ENCODE measurements at regions not wholly inside any gene's neighbourhood (a gene's known extent, or its start where the extent isn't known, plus 50 kb on each side); places are given as distances from the start of the nearest gene placed in this dataset.
"Not testable (repeated sequence)": the region's sequence is repeated elsewhere in the genome, so short reads cannot be mapped to it uniquely, and the experiment has no call there.

DNA sequence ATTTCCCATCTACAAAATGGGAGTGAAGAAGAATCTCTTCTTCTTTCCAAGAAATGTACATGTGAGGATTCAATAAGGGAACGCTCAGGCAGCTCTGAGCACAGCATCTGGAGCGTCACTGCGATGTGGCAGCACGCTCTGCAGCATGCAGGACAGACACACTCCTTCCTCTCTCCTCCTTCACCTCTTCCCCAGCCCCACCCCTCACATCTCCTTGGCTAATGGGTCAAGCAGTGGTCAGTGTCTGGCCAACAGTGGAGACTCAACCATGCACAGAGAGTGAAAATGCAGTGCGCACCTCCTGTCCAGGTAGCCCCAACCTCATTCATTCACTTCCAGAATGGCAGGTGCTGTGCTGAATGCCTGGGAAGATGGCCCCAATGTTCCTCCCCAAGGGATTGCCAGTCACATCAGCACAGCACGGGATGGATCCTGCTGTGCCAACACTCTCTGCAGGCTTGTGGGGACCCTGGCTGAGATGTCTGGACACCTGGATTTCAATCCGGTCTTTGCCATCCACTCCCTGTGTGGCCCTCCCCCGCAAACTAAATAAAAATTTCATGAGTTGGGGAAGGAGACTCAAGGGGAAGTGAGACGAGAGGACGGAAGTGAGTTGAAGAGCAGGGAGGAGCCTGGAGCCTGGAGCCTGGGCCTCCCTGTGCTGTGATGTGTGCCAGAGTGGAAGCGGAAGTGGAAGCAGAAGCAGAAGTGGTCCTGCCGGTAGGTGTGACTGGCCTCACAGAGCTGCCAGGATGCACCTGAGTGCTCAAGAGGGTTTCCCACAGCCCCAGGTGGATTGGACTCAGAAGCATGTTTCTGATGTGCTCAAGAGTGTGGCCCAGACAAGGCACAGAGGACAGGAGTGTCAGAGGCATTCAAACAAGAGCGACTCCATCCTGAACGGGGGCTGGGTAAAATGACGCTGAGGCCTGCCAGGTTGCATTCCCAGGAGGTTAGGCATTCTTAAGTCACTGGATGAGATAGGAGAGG, 163.9 kb downstream of the SMAD6 start:
- H3K4me3 ChIP-seq (ENCODE audit: low read depth, low read length): no peak overlapping the region
- TF ChIP-seq, protein P1, sequence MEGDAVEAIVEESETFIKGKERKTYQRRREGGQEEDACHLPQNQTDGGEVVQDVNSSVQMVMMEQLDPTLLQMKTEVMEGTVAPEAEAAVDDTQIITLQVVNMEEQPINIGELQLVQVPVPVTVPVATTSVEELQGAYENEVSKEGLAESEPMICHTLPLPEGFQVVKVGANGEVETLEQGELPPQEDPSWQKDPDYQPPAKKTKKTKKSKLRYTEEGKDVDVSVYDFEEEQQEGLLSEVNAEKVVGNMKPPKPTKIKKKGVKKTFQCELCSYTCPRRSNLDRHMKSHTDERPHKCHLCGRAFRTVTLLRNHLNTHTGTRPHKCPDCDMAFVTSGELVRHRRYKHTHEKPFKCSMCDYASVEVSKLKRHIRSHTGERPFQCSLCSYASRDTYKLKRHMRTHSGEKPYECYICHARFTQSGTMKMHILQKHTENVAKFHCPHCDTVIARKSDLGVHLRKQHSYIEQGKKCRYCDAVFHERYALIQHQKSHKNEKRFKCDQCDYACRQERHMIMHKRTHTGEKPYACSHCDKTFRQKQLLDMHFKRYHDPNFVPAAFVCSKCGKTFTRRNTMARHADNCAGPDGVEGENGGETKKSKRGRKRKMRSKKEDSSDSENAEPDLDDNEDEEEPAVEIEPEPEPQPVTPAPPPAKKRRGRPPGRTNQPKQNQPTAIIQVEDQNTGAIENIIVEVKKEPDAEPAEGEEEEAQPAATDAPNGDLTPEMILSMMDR (IDR thresholded peaks at IDR 0.05; ENCODE audit: borderline replicate concordance, insufficient read depth, low read depth, low read length): no peak

DNA sequence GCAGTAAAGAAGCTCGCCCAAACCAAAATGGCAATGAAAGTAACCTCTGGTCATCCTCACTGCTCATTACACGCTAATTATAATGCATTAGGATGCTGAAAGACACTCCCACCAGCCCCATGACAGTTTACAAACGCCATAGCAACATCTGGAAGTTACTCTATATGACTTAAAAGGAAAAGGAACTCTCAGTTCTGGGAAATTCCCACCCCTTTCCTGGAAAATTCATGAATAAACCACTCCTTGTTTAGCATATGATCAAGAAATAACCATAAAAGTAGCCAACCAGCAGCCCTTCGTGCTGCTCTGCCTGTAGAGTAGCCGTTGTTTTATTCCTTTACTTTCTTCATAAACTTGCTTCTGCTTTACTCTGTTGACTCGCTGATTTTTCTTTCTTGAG, 164.6 kb downstream of the SMAD6 start:
- TF ChIP-seq, protein P1 (IDR thresholded peaks at IDR 0.05; ENCODE audit: borderline replicate concordance, insufficient read depth, low read depth, low read length): no peak
- H3K4me3 ChIP-seq (ENCODE audit: low read depth, low read length): no peak overlapping the region

DNA sequence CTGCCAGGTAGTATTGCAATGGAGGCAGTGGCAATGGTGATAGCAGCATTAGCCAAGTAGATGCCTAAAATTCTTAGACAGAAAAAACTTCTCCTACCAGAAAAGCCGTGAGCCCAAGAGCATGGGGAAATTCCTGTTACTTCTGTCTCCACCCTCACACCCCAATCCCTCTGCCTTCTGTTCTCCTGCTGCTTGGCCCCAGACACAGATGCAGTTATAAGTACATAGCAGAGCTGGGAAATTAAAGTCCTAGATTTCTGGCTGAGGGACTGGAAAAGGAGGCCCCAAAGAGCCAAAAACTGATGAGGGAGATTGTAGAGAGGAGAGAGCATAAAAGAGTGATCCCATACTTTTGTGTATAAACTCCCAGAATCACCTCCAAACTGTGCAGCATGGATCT, 166.9 kb downstream of the SMAD6 start:
- no peak overlapping the region for H3K4me3 ChIP-seq (ENCODE audit: low read depth, low read length)
- TF ChIP-seq, protein P1 (IDR thresholded peaks at IDR 0.05; ENCODE audit: borderline replicate concordance, insufficient read depth, low read depth, low read length): no peak

DNA sequence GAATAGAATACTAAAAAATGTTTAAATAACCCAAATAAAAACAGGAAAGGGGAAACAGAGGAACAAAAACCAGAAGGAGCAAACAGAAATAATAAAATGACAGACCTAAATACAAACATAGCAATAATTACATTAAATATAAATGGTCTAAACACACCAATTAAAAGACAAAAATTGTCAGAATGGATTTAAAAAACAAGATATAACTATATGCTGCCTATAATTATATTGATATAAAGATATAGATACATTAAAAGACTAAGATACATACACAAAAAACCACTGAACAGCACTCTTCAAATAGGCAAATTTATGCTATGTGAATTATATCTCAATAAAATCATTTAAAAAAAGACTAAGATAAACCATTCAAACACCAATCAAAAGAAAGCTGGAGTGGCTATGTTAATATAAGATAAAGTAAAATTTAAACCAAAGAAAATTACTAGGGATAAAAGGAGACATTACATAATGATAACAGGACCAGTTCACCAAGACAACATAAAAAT, 168.9 kb downstream of the SMAD6 start:
- H3K4me3 ChIP-seq (ENCODE audit: low read depth, low read length): no peak overlapping the region
- TF ChIP-seq, protein P1 (IDR thresholded peaks at IDR 0.05; ENCODE audit: borderline replicate concordance, insufficient read depth, low read depth, low read length): no peak

DNA sequence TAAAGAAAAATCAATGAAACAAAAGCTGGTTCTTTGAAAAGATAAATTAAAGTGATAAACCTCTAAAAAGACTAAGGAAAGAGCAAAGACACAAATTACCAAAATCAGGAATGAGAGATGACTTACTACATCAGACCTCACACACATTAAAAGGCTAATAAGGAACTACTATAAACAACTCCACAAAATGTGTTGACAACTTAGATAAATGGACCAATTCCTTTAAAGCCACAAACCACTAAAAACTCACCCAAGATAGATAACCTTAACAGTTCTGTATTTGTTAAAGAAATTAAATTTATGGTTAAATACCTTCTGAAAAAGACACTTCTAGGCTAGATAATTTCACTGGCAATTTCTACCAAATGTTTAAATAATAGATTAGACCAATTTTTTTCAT, 170.4 kb downstream of the SMAD6 start:
- no peak overlapping the region for H3K4me3 ChIP-seq (ENCODE audit: low read depth, low read length)
- TF ChIP-seq, protein P1 (IDR thresholded peaks at IDR 0.05; ENCODE audit: borderline replicate concordance, insufficient read depth, low read depth, low read length): no peak

DNA sequence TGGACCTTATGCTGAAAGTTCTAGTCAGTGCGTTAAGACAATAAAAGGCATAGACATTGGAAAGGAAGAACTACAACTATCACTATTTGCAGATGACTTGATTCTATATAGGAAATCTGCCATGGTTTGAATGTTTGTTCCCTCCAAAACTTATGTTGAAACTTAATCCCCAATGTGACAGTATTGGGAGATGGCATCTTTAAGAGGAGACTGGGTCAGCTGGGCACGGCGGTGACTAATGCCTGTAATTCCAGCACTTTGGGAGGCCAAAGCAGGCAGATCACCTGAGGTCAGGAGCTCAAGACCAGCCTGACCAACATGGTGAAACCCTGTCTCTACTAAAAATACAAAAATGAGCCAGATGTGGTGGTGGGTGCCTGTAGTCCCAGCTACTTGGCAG, 171.3 kb downstream of the SMAD6 start:
- not testable (repeated sequence) for H3K4me3 ChIP-seq (ENCODE audit: low read depth, low read length)

DNA sequence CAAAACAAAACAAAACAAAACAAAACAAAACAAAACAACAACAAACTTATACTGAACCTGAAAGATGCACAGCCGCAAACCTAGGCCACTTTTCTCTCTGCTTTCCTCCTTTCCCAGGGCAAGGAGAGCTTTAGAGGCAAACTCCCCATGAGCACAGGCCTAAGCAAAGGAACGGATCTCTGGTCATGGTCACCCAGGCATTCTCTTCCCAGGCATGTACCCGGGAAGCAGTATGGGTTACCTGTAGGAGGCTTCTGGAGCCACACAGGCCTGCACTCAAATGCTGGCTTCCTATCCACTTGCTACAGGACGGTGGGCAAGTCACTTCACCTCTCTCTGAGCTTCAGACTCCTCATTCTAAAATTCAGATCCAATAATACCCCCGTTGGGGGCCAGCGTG, 171.8 kb downstream of the SMAD6 start:
- TF ChIP-seq, protein P1 (IDR thresholded peaks at IDR 0.05; ENCODE audit: borderline replicate concordance, insufficient read depth, low read depth, low read length): no peak
- no peak overlapping the region for H3K4me3 ChIP-seq (ENCODE audit: low read depth, low read length)

Data from GM12875 (cell line).